8988T (cell line): ENCODE measurements at regions not wholly inside any gene's neighbourhood (a gene's known extent, or its start where the extent isn't known, plus 50 kb on each side); places are given as distances from the start of the nearest gene placed in this dataset.

Experiments used
- DNase-seq: peaks from one replicate; pipeline ENCODE4 v3.0.0; 2011

DNA sequence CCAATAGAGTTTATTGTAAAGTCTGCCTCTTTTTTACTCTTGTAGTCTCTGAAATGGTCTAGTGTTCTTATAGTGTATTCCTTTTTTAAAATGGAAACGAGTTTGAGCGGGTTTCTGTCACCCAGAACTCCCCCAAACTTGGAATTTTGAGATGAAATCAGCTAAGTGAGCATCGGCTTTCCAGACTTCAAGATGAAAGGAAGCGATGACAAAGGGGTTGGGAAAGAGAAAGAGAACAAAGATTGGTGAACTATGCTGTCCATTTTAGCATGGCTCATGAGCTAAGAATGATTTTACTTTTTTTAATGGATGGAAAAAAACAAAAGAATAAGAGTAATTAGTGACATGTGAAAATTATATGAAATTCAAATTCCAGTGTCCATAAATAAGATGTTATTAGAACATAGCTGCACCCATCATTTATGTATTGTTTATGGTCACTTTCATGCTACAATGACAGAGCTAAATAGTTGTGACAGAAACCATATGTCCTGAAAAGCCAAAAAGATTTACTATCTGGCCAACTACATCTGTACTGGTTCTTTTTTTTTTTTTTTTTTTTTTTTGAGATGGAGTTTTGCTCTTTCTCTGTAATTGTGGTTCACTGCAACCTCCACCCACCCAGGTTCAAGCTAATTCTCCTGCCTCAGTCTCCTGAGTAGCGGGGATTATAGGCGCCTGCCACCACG, 52.7 kb upstream of the PDZRN3 start:
- no peak for DNase-seq
